Ovary (tissue), 7 donors: ENCODE measurements at regions not wholly inside any gene's neighbourhood (a gene's known extent, or its start where the extent isn't known, plus 50 kb on each side); places are given as distances from the start of the nearest gene placed in this dataset.

ENCODE experiments used
- DNase-seq, 5 donors: peaks; one replicate each; pipeline ENCODE4 v3.0.0-alpha.2; 2019 to 2020
- H3K27ac ChIP-seq, 2 donors: fragments of 200-600 bp; one replicate each; pipeline versions ENCODE4 v1.5.1 to v1.8.0; 2019 to 2022
- H3K27me3 ChIP-seq: fragments of 200-600 bp; one replicate; pipeline ENCODE4 v1.8.0; 2022
- H3K36me3 ChIP-seq: fragments of 200-600 bp; sonication (generic); one replicate; pipeline ENCODE4 v1.5.1; 2019
- H3K4me1 ChIP-seq: one replicate; pipeline ENCODE4 v1.8.1; 2013; ENCODE audit warnings: mild to moderate bottlenecking, moderate library complexity; ENCODE audit not compliant: insufficient read depth
- H3K4me3 ChIP-seq: fragments of 200-600 bp; sonication (generic); one replicate; pipeline ENCODE4 v1.5.1; 2017
- H3K9me3 ChIP-seq, 2 donors: fragments of 200-600 bp in 1 of 2; sonication (generic) in 1 of 2; one replicate each; pipeline versions ENCODE4 v1.5.1 to v1.8.1; 2013 to 2019; ENCODE audit warnings: mild to moderate bottlenecking in 1 of 2, moderate library complexity in 1 of 2
- EP300 ChIP-seq: sonication (generic); formaldehyde crosslinking; IDR thresholded peaks from one replicate; pipeline ENCODE4 v1.6.1; 2017; ENCODE audit warnings: antibody characterized with exemption
- POLR2A ChIP-seq: fragments of 450-650 bp; IDR thresholded peaks from one replicate; pipeline ENCODE4 v1.6.1; 2017; ENCODE audit warnings: antibody characterized with exemption, mild to moderate bottlenecking, moderate library complexity
- WGBS, 3 donors: extraction: QIAGEN DNeasy Blood & Tissue Kit in 1 of 3; methylation state at CpG; one replicate each; pipeline versions ENCODE4 v1.1.5 to v1.1.7; 2013 to 2017; 5-methylcytosine and 5-hydroxymethylcytosine counted together
- intact Hi-C, 4 donors: fragments of 100-400 bp; cut with DNase I; formaldehyde crosslinking; loops; one replicate each; pipeline versions ENCODE4 v1.11.0 to v1.15.1; 2022 to 2023
- TF ChIP-seq, protein P1 (sequence below), 3 donors: fragments of 450-650 bp in 2 of 3; fragments of 200-600 bp in 1 of 3; IDR thresholded peaks; one replicate each; pipeline versions ENCODE4 v1.5.1 to v1.8.0; 2016 to 2022; ENCODE audit warnings: antibody characterized with exemption in 3 of 3, mild to moderate bottlenecking in 1 of 3
- donor health status: DM: no; HTN: no; CAD: no; lungs with moderate emphysema.
- donor health status: DM: no; HTN: no; CAD: no.
- donor health status: Bipolar disorder and iron deficiency.
- donor health status: DM: no; HTN: no; CAD: no.
- donor health status: DM: yes; HTN: yes; CAD: no.

DNA sequence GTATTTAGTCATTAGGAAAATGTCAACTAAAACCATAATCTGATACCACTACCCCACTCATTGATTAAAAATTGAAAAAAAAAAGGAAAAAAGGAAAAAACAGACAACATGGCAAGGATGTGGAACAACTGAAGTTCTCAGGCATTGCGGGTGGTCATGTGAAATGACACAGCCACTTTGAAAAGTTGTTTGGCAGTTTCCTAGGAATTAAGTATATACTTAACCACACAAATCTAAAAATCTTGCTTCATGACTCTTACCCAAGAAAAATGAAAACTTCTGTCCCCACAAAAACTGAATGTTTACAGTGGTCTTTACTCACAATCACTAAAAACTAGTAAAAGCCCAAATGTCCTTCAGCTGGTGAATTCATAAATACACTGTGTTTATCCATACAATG lies 254.5 kb downstream of the AHR start:
- no peaks in the 10 kb centered on the region for H3K36me3 ChIP-seq
- no peak for DNase-seq
- H3K4me1 ChIP-seq: peaks cover 8% of the 10 kb centered on the region
- no peak for TF ChIP-seq EP300
- TF ChIP-seq POLR2A: no peak
- TF ChIP-seq, protein P1, sequence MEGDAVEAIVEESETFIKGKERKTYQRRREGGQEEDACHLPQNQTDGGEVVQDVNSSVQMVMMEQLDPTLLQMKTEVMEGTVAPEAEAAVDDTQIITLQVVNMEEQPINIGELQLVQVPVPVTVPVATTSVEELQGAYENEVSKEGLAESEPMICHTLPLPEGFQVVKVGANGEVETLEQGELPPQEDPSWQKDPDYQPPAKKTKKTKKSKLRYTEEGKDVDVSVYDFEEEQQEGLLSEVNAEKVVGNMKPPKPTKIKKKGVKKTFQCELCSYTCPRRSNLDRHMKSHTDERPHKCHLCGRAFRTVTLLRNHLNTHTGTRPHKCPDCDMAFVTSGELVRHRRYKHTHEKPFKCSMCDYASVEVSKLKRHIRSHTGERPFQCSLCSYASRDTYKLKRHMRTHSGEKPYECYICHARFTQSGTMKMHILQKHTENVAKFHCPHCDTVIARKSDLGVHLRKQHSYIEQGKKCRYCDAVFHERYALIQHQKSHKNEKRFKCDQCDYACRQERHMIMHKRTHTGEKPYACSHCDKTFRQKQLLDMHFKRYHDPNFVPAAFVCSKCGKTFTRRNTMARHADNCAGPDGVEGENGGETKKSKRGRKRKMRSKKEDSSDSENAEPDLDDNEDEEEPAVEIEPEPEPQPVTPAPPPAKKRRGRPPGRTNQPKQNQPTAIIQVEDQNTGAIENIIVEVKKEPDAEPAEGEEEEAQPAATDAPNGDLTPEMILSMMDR (IDR thresholded peaks at IDR 0.05): no peak
- intact Hi-C loops: no loop called here
- no peak overlapping the region for H3K27ac ChIP-seq
- H3K4me3 ChIP-seq: no peak overlapping the region
- H3K27me3 ChIP-seq: no peaks in the 10 kb centered on the region
- 71 to 100% (median 85%) methylated on average over 1 of the region's 1 CpG for WGBS, 3 donors
- no peaks in the 10 kb centered on the region for H3K9me3 ChIP-seq

DNA sequence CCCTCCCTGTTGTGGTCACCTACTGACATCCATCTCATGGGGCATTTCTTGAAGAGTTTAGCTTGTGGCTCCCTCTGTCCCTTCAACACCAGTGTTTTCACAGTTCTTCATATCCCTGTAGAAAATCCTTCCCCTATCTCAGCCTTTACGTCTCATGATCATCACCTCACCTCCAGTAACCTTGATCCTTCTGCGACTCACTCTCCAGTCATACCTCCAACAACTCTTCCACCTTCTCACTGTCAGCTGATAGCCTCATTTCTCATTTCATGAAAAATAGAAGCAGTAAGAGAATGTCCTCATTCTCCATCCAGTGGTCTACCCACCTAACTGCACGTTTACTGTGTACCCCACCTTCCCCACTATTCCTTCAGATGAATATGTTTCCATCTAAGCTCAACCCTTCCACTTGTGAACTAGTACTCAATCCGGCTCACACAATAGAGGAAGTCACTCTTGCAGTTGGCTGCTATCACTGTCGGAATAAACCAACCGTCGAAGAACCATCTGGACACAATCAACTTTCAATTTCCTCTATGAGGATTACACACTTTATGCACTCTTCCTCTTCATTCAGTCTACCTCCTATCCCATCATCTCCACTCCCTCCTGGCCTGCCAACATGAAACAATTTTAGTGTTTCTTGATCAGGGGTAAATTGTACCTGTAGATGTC lies 256.0 kb downstream of the AHR start:
- WGBS, 3 donors: 92 to 98% (median 93%) methylated on average over 7 of the region's 7 CpGs
- no peak for DNase-seq
- peaks cover 9% of the 10 kb centered on the region for H3K4me1 ChIP-seq
- H3K4me3 ChIP-seq: no peak overlapping the region
- H3K36me3 ChIP-seq: no peaks in the 10 kb centered on the region
- no peaks in the 10 kb centered on the region for H3K27me3 ChIP-seq
- intact Hi-C loops: no loop called here
- TF ChIP-seq, protein P1 (IDR thresholded peaks at IDR 0.05): no peak
- TF ChIP-seq EP300 (no peak), POLR2A (no peak)
- H3K27ac ChIP-seq: no peak overlapping the region
- no peaks in the 10 kb centered on the region for H3K9me3 ChIP-seq

DNA sequence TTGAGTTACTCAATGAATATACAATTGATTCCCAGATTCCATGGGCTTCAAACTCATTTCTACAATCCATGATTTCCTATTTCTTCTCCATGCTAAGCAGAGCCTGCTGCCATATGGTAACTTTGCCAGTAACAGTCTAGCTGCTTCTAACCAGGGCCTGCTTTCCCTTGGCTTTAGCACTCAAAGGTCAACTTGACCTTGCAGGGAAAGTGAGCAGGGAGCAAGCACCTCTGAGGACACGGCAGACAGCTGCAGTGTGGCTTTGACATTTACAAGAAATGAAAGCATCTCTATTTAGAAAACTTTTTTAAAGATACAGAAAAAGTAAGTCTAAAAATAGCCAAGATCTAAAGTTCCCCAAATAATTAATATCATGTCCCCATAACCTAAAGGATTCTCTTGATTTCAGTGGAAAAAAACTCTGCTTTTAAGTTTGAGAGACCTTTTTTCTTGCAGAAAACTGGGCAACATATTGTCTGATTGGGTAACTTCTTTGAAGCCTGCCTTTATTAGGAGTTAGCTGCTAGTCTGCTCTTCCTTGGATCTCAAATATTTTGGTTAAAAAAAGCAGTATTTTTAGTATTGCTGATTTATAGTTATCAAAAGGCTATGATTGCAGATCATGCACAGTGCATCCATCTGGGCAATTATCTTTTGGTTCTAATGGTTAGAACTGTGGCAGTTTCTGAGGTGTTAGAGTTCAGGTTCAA lies 257.9 kb downstream of the AHR start:
- no peak overlapping the region for H3K4me3 ChIP-seq
- peaks cover 10% of the 10 kb centered on the region for H3K4me1 ChIP-seq
- 6 to 8% (median 6%) methylated on average over 1 of the region's 1 CpG for WGBS, 3 donors
- peak overlapping the region in 1 of 2 donors; percentile 50 for H3K27ac ChIP-seq
- H3K36me3 ChIP-seq: no peaks in the 10 kb centered on the region
- H3K27me3 ChIP-seq: no peaks in the 10 kb centered on the region
- no peaks in the 10 kb centered on the region for H3K9me3 ChIP-seq
- DNase-seq: peak in 3 of 5 donors; percentile 29 to 47 (median 29)
- TF ChIP-seq, protein P1 (IDR thresholded peaks at IDR 0.05): no peak
- TF ChIP-seq EP300 (no peak), POLR2A (no peak)
- intact Hi-C loops: no loop called here

DNA sequence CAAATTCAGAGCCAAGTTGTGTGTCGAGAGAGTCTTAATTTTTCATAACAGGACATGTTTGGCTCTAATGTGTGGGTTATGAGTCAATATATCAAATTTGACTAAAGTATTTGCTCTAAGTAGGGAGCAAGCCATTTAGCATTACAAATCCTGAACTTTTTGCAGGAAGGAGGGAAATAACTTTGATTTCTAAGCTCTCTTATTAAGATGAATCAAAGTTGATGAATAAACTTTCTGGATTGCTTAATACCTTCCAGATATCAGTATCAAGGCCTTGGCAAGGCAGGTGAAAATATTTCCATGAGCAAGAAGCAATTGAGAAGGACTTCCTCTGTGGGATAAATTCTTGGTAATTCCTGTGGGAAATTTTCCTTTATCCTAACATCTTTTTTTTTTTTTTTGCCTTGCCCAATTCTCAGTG lies 258.8 kb downstream of the AHR start:
- peaks cover 10% of the 10 kb centered on the region for H3K4me1 ChIP-seq
- no peaks in the 10 kb centered on the region for H3K36me3 ChIP-seq
- WGBS, 3 donors: 7 to 11% (median 9%) methylated on average over 1 of the region's 1 CpG
- DNase-seq: no peak
- H3K9me3 ChIP-seq: no peaks in the 10 kb centered on the region
- H3K27me3 ChIP-seq: no peaks in the 10 kb centered on the region
- intact Hi-C loops: no loop called here
- no peak overlapping the region for H3K4me3 ChIP-seq
- H3K27ac ChIP-seq: no peak overlapping the region
- TF ChIP-seq, protein P1 (IDR thresholded peaks at IDR 0.05): no peak
- TF ChIP-seq POLR2A (no peak), EP300 (no peak)
